GM21825 (cell line): ENCODE measurements at regions not wholly inside any gene's neighbourhood (a gene's known extent, or its start where the extent isn't known, plus 50 kb on each side); places are given as distances from the start of the nearest gene placed in this dataset.
A peak's percentile ranks its signal among the peaks of the same experiment; 100 is the strongest.

Experiments
- ATAC-seq: cut with Tn5 transposase; IDR thresholded peaks from one replicate; pipeline ENCODE4 v1.9.1; 2021; ENCODE audit warnings: mild to moderate bottlenecking, moderate library complexity; ENCODE audit not compliant: unreplicated experiment

GRCh38 chr14:100638211-100638855 is 51.1 kb upstream of the BEGAIN start:
- no peak for ATAC-seq

- ATAC-seq, result no peak
These were observed 52.1 kb upstream of the BEGAIN start for GRCh38 chr14:100639280-100639679.

- peak; percentile 96 for ATAC-seq
These were observed 53.5 kb upstream of the BEGAIN start for GRCh38 chr14:100640471-100641273.

GRCh38 chr14:100641274-100641860 is 54.1 kb upstream of the BEGAIN start:
- ATAC-seq, result no peak

- no peak for ATAC-seq
These were observed 56.2 kb upstream of the BEGAIN start for GRCh38 chr14:100643426-100643825.

- ATAC-seq, result no peak
These were observed 57.2 kb upstream of the BEGAIN start for GRCh38 chr14:100644383-100644782.

GRCh38 chr14:100644784-100645183 is 57.6 kb upstream of the BEGAIN start:
- no peak for ATAC-seq

- ATAC-seq, result peak; percentile 67
These were observed 58.2 kb upstream of the BEGAIN start for GRCh38 chr14:100645196-100645981.

GRCh38 chr14:100645982-100646314 is 58.7 kb upstream of the BEGAIN start:
- no peak for ATAC-seq

GRCh38 chr14:100648474-100649172 is 61.4 kb upstream of the BEGAIN start:
- ATAC-seq, result no peak

GRCh38 chr14:100649173-100649519 is 61.9 kb upstream of the BEGAIN start:
- no peak for ATAC-seq

GRCh38 chr14:100651999-100652508 is 64.8 kb upstream of the BEGAIN start:
- ATAC-seq, result no peak

GRCh38 chr14:100652744-100653143 is 65.5 kb upstream of the BEGAIN start:
- ATAC-seq, result no peak

- ATAC-seq, result no peak
These were observed 66.2 kb upstream of the BEGAIN start for GRCh38 chr14:100653409-100653808.

- ATAC-seq, result no peak
These were observed 67.0 kb upstream of the BEGAIN start for GRCh38 chr14:100654025-100654813.

- no peak for ATAC-seq
These were observed 67.9 kb upstream of the BEGAIN start for GRCh38 chr14:100654814-100655740.

- no peak for ATAC-seq
These were observed 68.5 kb upstream of the BEGAIN start for GRCh38 chr14:100655741-100656085.

- no peak for ATAC-seq
These were observed 69.7 kb upstream of the DLK1 start for GRCh38 chr14:100656996-100657395.

- ATAC-seq, result no peak
These were observed 68.9 kb upstream of the DLK1 start for GRCh38 chr14:100657780-100658179.
